ENCODE measurements at regions not wholly inside any gene's neighbourhood (a gene's known extent, or its start where the extent isn't known, plus 50 kb on each side); places are given as distances from the start of the nearest gene placed in this dataset.

DNA sequence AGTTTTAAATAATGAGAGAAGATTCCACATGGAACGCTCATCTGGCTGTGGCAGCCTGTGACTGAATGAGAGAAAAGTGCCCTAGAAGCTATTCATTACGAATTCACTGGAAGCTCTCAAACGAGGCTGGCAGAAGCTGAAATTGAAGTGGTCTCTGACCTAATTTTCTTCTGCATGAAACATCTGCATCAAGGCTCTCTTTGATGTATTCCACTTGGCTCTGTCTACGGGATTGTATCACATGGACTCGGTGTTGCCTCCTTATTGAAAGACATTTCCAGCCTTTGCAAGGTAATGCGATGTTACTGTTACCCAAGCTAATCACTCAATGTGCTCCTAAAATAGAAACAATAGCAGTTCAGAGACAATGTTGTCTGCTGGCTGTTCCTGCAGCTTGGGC, 246.9 kb upstream of the ZNF462 start:
- TF ChIP-seq, protein P1, sequence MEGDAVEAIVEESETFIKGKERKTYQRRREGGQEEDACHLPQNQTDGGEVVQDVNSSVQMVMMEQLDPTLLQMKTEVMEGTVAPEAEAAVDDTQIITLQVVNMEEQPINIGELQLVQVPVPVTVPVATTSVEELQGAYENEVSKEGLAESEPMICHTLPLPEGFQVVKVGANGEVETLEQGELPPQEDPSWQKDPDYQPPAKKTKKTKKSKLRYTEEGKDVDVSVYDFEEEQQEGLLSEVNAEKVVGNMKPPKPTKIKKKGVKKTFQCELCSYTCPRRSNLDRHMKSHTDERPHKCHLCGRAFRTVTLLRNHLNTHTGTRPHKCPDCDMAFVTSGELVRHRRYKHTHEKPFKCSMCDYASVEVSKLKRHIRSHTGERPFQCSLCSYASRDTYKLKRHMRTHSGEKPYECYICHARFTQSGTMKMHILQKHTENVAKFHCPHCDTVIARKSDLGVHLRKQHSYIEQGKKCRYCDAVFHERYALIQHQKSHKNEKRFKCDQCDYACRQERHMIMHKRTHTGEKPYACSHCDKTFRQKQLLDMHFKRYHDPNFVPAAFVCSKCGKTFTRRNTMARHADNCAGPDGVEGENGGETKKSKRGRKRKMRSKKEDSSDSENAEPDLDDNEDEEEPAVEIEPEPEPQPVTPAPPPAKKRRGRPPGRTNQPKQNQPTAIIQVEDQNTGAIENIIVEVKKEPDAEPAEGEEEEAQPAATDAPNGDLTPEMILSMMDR (IDR thresholded peaks at IDR 0.05) = no peak
- TF ChIP-seq POLR2A (IDR thresholded peaks at IDR 0.05) = no peak
